HG03103 (cell line): ENCODE measurements at regions not wholly inside any gene's neighbourhood (a gene's known extent, or its start where the extent isn't known, plus 50 kb on each side); places are given as distances from the start of the nearest gene placed in this dataset.
"Not testable (repeated sequence)": the region's sequence is repeated elsewhere in the genome, so short reads cannot be mapped to it uniquely, and the experiment has no call there.

ENCODE experiments used
- ATAC-seq: cut with Tn5 transposase; IDR thresholded peaks from one replicate; pipeline ENCODE4 v1.9.1; 2021; ENCODE audit warnings: low read depth; ENCODE audit not compliant: unreplicated experiment

DNA sequence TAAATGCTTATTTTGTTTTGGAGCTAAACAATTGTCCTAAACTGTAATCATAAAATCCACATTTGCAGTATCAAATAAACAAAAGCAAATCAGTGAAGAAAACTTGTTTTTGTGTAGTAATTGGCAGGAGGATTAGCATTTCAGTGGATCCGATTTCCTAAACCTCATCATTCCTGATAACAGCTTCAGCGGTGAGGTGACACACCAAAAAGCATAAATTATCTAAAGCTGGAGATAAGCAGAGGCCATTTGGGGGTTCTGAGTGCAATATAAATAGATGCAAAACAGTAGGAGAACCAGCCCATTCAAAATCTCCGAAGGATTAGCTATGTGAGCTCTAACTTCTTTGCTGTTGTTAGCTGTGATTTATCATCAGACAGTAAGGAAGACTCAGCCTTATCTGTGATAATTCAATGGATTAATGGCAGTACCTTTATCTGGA is 235.8 kb downstream of the EPHA7 start:
- no peak for ATAC-seq

DNA sequence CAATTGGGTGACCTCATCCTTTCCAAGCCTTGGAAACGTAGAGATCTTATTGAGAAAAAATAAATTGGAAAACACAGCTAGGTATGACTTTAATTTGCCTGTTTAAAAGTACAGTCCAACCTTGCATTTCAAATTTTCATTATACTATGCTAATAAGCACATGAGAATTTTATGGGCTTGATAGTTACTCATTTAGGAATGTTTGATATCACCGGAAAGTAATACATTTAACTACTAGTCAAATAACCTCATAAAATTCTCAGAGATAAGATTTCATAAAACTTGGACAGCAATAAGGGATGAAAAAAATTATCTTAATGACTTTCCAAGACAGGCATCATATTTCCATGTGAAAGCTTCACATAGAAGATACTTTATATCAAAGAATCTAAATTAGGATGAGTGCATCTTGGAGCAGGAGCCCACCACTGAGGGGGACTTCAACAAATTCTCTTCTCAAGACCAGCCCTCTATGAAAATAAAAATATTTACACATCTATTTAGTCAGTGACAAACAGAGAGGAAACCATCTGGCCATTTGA is 236.3 kb downstream of the EPHA7 start:
- no peak for ATAC-seq

DNA sequence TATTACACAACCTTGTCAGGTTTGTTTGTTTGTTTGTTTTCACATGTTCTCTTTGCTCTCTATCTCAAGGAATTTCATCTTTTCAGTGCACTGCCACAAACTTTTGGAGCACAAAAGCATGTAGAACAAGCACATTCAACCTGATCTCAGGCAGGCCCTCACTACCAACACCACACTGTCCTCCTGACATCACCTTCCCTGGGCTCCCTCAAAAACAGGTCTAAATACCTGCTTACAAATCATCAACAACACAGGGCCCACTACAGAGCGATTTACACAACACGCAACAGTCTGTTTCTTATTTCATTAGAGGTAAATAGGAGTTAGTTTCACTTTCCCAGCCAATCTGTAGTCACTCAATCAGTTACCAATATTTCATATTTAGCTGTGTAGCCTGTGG is 241.4 kb downstream of the EPHA7 start:
- no peak for ATAC-seq

DNA sequence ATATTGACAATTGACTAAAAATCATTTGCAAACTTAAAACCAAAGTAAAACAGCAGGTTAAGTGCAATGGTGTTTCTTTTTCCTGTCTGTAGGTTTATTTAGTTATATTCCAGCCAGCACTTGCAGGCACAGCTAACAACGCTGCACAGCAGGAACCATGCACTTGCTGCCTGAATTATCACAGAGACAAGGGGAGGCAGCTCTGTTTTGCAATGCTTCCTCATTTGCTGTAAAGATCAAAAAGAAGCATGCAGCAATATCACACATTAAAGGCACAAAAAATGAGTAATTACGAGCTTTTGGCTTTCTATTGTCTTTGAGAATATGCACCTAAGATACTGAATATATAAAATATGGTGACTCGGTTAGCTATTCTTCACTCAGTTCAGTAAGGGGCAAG is 241.9 kb downstream of the EPHA7 start:
- no peak for ATAC-seq

DNA sequence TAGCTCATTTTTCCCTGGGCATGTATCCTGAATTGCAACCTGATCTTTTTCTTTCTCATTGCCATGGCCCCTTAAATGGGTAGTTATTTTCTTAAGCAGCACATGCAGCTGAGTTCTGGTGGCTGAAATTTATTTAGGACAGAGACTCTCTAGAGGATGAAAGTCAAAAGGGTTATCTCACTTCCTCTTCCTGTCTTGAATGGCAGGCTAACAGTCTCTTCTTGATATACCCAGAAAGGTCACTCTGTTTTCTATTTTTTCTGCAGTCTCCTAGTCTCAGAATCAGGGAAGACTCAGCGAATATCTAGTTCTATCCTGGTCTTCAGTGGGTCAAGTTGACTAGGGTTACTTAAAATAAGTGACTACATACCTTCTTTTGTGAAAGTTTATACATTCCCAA is 243.3 kb downstream of the EPHA7 start:
- peak; percentile 92 for ATAC-seq

DNA sequence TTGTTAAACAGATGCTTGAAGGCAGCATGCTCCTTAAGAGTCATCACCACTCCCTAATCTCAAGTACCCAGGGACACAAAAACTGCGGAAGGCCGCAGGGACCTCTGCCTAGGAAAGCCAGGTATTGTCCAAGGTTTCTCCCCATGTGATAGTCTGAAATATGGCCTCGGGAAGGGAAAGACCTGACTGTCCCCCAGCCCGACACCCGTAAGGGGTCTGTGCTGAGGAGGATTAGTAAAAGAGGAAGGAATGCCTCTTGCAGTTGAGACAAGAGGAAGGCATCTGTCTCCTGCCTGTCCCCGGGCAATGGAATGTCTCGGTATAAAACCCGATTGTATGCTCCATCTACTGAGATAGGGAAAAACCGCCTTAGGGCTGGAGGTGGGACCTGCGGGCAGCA is 245.8 kb downstream of the EPHA7 start:
- ATAC-seq, result not testable (repeated sequence)

DNA sequence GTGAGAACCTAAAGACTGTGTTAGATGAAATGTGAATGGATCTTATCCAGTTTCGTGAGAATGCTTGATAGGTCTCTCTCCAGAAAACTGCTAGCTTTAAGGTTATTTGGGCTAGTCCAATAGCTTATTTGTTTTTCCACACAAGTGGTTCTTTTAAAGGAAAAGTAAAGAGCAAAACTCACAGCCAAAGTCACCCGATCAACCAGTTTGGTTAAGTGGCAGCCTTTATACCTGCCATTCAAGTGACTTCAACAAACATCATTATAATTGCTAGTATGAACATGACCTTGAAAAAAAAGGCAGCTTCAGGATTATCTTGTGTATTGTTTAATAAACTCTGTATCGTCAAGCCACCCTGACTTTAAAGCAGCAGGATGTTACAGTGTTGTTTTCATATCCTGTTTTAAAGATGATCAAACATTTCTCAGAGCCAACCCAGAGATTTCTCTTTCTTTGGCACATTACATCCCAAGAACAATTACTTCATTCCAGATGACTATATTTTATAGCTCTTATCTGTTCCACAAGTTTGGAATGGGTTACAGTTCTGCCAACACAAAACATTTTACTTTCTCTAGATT is 253.4 kb downstream of the EPHA7 start:
- no peak for ATAC-seq

DNA sequence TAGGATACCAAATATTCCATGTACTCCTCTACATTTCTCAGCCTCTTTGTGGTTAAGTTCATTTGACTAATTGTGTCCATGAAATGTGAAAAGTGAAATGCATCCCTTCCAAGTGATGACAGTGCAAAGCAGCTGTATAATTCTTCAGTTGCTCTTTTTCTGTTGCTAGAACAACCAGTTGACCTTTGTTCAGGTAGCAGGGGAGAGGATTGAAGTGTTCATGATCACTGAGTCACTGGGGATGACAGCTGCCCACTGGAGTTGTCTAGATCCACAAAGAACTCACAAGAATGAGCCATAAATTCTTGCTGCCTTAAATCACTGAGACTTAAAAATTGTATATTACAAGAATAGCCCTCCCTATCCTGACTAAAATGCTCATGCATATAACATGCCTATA is 254.6 kb downstream of the EPHA7 start:
- ATAC-seq, result no peak

DNA sequence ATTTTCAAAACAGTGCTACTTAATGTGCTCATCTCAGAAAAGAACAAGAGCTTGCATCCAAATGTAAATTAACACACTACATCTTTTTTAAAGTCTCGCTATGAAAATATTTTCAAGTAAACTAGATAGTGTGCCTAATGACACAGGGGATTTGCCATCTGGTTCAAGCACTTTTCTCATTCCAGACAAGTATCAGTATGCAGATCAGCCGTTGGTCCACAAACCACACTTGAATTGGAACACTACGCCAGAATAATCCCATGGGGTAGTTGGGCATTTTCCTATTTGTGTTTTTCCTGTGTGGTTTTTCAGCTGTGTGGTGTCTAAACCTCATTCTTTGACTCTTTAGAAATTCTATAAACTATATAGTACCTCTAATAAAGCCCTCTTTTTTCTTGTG is 256.2 kb downstream of the EPHA7 start:
- ATAC-seq, result no peak

DNA sequence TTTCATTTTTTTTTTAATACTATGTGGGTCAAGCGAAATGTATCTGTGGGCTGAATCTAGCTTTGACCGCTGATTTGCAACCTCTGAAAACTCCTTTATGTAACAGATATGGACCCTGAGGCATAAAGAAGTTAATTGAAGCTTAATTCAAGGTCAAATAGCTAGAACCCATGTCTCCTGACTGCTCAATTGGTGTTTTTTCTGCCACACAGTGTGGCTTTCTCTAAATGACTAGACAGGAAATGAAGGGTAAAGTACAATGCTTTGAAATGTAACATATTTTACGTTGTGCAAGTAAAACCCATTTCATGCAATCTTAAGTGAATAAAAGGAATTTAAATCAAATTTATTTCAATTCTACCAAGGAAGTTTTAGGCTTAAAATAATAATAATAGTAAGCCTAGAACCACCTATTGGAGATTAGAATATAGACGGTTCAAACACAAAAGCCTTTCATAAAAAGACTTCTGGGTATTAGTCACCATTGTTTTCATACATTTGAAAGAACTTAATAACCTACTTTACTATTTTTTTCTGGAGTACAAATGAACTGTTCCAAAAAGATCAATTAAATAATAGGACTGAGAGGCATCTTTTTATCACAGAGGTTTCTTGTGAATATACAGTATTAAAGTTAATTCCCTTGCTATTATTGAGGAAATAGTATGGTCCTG is 279.8 kb downstream of the EPHA7 start:
- no peak for ATAC-seq

DNA sequence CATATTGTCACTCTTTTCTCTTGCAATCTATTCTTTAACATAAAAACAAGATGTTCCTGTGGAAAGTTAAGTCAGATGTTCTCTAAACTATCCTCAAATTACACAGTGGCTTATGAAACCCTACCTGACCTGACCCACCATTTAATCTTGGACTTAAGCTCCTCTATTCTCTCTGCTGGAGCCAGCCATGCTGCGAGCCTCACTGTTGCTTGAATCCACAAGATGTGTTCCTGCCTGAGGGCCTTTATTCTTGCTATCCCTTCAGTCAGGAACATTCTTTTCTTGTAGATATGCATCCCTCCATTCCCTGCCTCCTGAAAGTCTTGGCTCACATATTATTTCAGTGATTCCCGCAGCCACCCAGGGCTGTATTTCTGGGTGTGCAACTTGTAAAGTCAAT is 283.2 kb downstream of the EPHA7 start:
- no peak for ATAC-seq

DNA sequence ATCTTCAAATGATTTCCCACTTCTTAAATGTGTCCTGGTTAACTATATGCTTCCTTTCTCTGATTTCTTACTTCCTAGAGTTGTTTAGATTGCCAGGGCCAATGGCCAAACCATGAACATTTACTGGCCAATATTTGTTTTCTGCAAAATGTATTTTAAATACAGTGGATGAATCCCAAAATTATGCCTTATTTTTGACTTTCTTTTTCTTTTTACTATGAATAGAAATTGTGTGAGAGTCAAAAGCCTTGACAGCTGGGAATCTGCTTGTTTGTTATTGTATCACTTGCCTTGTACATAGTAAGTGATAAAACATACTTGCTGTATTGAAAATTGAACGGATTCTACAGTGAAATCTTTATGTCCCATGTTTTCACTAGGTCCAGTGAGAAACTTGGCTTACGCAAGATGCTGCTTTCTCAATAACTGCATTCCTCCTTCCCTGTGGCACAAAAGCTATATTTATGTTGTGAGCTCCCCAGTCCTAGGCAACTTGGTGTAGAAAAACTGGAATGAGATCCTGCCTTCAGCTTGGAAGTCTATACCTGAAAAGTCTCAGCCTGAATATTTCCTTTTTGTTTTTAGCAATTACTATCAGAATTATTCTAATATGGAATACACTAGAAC is 295.2 kb downstream of the EPHA7 start:
- ATAC-seq, result no peak

DNA sequence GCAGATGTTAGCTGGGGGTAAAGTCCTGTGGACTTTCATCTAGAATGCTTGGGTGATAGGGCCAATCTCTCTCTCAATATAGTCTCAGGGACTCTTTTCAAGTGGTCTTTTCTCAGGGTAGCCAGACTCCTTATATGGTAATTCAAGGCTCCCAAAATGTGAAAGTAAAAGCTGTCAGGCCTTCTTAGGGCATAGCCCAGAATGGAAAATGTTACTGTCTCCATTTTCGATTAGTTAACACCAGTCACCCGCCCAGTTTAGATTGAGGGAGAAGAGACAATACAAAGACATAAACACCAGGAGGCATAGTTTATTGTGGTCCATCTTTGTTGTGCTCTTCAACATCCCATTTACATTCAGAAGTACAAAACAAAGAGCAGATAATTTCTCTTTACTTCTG is 295.8 kb downstream of the EPHA7 start:
- ATAC-seq, result no peak

DNA sequence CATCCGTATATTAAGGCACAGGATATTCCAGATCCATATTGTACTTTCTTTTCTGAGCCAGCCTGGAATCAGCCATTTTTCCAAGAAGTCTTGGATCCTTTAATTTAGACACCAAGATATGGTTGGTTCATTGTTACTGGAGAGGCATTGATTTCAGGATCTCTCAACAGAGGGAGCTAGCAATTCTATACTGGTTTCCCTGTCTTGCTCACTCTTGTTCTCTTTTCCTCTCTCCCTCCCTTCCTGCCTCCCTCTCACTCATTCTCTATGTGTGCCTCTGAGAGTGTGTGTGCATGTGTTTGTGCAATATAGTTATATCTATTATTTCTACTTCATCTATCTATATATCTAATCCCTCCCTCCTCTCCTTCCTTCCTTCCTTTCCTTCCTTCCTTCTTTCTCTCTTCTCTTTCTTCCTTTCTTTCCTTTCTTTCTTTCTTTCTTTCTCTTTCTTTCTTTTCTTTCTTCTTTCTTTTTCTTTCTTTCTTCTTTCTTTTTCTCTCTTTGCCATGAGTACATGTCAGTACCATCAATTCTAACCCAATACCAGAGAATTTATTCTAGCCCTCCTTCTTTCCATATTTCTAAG is 299.1 kb downstream of the EPHA7 start:
- no peak for ATAC-seq

DNA sequence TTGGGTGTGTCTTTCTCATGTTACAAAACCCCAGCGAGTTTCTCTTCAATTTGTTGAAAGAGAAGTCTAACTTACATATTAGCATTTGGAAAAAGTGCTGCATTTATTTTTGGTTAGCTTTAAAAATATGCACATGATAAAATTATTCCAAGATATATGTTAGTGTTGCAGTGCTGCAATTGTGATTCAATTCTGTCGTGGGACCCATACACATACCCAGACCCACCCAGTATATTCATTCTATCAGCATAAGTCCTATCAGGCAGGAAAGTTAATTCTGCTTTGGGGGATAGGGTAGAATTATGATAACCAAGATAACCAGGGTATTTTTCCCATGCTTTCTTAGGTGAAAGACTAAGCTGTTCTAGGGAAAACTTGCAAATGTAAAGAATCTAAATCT is 313.5 kb downstream of the EPHA7 start:
- no peak for ATAC-seq

DNA sequence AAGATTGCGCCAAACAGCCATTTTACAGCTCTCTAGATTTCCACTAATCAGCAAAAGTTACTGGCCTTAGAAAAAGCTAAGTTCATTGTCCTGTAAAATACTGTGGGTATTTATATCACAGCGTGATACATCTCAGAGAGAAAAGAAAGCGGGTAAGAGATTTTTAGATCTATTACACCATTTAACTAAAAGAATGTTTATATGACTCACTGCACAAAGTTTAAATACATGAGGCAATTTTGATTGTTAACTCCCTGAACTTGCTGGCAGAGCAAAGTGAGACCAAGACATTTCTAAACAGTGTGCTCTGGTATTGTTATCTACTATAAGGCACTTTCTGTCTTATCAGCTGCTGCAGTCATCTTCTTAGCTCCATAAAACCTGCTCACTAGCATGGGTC is 314.3 kb downstream of the EPHA7 start:
- no peak for ATAC-seq

DNA sequence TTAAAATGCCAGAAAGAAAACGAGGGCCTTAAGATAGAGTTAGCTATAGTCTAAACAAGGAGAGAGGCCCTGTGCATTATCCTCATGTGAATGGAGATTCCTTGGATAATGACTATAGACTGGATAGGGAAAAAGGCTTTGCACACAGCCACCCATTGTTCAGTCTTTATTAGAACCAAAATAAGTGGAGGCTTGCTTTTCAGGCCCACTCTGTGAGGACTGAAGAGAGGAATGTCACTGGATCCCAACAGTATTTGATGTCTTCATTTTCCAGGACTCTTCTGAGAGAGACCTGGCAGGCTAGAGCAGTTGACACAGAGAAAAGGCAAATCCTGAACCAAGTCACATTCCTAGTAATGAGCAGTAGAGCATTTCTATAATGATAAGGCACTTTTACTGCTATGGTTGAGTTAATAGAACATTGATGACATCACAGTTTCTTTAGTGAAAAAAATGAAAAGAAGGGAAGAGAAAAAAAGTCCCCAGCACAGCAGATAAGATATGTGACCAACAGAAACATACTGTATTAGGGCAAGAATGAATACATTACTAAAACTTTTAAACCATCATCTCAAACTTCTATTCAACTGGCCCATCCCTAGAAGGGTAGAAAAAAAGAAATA is 315.1 kb downstream of the EPHA7 start:
- no peak for ATAC-seq

DNA sequence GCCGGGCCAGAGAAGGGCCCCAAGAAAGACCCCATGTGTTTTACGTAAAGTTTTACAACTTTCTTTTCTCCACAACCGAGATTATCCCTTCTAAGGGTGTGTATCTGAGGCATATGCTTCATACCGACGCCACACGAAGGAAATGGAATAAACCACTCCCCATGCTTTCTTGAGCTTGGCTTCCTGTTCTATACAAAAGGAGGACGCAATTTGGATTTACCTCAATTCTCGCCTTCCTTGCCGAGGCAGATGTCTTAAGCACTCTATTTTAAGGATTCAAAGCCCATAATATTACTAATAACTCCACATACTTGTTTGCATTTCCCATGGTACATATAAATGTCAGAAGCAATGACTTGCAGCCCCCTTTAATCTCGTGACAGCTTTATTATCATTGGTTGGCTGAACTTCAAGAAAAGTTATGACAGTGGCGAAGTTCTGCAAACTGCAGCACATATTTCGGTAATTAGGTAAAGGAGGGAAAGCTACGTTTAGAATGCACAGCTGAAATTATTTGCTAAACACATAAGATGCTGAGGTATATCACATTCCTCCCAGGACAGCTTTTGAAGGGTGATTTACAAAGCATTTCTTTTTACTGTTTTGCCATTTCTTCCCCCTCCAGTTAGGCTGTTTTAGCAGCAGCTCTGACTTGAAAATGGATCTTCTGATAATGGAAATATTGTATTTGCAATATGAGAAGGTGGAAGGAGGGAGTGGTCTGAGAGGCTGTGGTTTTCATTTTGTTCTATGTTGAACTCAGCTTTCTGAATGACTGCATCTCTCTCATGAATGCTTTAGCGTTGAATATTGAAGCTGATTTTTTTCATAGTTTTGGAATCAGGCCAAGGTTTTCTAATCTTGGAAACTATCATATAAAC is 330.5 kb downstream of the EPHA7 start:
- ATAC-seq, result no peak

DNA sequence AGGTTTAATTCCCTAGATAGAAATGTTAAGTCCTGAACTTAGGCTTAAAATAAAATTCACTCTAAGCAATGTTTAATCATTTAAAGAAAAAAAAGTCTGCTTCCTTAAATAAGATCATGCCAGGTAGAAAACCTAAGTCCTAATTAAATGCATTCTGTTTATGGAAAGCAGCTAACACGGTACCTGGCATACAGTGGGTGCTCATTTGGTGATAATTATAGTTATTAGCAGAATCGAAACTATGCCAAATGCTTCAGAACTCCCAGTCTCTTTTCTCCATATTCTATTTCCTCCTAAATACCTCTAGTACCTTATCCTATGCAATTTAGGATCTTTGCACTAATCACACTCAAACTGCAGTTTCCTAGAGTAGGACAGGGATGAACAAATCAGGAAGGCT is 331.8 kb downstream of the EPHA7 start:
- no peak for ATAC-seq

DNA sequence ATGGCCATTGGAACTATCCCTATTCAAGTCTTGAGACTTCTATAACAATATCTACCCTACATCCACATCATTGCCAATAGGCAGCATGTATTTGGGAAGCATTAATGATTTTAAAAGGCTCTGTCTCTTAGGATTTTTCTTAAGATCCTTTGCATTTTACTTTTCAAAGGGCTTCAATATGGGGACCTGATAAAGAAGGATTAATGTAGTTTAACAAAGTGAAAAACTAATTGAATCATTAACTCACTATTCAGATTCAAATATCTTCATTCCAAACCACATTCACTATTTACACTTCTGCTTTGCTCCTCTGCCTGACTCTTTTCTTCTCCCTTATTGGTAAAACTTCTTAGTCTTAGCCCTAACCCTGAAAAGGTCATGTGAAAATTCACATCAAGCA is 333.0 kb downstream of the EPHA7 start:
- no peak for ATAC-seq
